Hepatocyte (in vitro differentiated cells): ENCODE measurements at regions not wholly inside any gene's neighbourhood (a gene's known extent, or its start where the extent isn't known, plus 50 kb on each side); places are given as distances from the start of the nearest gene placed in this dataset.

ENCODE experiments used
- DNase-seq: peaks from one replicate; pipeline ENCODE4 v3.0.0-alpha.2; 2016; ENCODE audit warnings: low spot score
- H2AFZ ChIP-seq: fragments of 200-600 bp; sonication (generic); 2 replicates; pipeline ENCODE4 v1.6.0; 2016; ENCODE audit warnings: antibody characterized with exemption, mild to moderate bottlenecking
- H3K27ac ChIP-seq: fragments of 200-600 bp; sonication (generic); 2 replicates; pipeline ENCODE4 v1.5.1; 2016; ENCODE audit warnings: mild to moderate bottlenecking
- H3K27me3 ChIP-seq: fragments of 200-600 bp; sonication (generic); 2 replicates; pipeline ENCODE4 v1.6.1; 2016
- H3K36me3 ChIP-seq: fragments of 200-600 bp; sonication (generic); replicated peaks from 2 replicates; pipeline ENCODE4 v1.5.1; 2016; ENCODE audit warnings: low read depth; ENCODE audit not compliant: insufficient read depth
- H3K4me1 ChIP-seq: fragments of 200-600 bp; sonication (generic); 2 replicates; pipeline ENCODE4 v1.5.1; 2016; ENCODE audit warnings: mild to moderate bottlenecking, moderate library complexity; ENCODE audit not compliant: insufficient read depth
- H3K4me2 ChIP-seq: fragments of 200-600 bp; sonication (generic); 2 replicates; pipeline ENCODE4 v1.6.0; 2016
- H3K4me3 ChIP-seq: fragments of 200-600 bp; sonication (generic); 2 replicates; pipeline ENCODE4 v1.5.1; 2016; ENCODE audit warnings: mild to moderate bottlenecking
- H3K79me2 ChIP-seq: fragments of 200-600 bp; sonication (generic); 2 replicates; pipeline ENCODE4 v1.6.0; 2017; ENCODE audit warnings: mild to moderate bottlenecking
- H3K9me2 ChIP-seq: fragments of 200-600 bp; sonication (generic); replicated peaks from 2 replicates; pipeline ENCODE4 v1.6.0; 2017; ENCODE audit warnings: mild to moderate bottlenecking; ENCODE audit not compliant: insufficient read depth
- H3K9me3 ChIP-seq: fragments of 200-600 bp; sonication (generic); 2 replicates; pipeline ENCODE4 v1.5.1; 2016; ENCODE audit warnings: low read depth, mild to moderate bottlenecking
- H4K20me1 ChIP-seq: fragments of 200-600 bp; sonication (generic); 2 replicates; pipeline ENCODE4 v1.6.0; 2016; ENCODE audit warnings: mild to moderate bottlenecking; ENCODE audit not compliant: insufficient read depth, poor library complexity, severe bottlenecking
- EZH2 ChIP-seq: fragments of 200-600 bp; sonication (generic); IDR thresholded peaks from 2 replicates; pipeline ENCODE4 v1.6.1; 2016; ENCODE audit warnings: antibody characterized with exemption, mild to moderate bottlenecking, borderline replicate concordance
- EZH2phosphoT487 ChIP-seq: fragments of 200-600 bp; sonication (generic); IDR thresholded peaks from one replicate; pipeline ENCODE4 v1.6.1; 2018; ENCODE audit warnings: antibody characterized with exemption, mild to moderate bottlenecking, low read depth, moderate library complexity; ENCODE audit not compliant: unreplicated experiment, severe bottlenecking
- WGBS: methylation state at CpG from one replicate; pipeline ENCODE4 v1.1.6; 2016; ENCODE audit warnings: low lambda C conversion rate; ENCODE audit errors: missing lambda C conversion rate; 5-methylcytosine and 5-hydroxymethylcytosine counted together
- TF ChIP-seq, protein P1 (sequence below): fragments of 200-600 bp; sonication (generic); IDR thresholded peaks from 2 replicates; pipeline ENCODE4 v1.5.1; 2016; ENCODE audit warnings: antibody characterized with exemption, mild to moderate bottlenecking; ENCODE audit not compliant: poor library complexity

- H3K36me3 ChIP-seq: no peaks in the 10 kb centered on the region
- H3K4me1 ChIP-seq: no peaks in the 10 kb centered on the region
- 56% methylated on average over 2 of the region's 2 CpGs for WGBS
- no peaks in the 10 kb centered on the region for H3K79me2 ChIP-seq
- no peaks in the 10 kb centered on the region for H3K9me2 ChIP-seq
- H3K9me3 ChIP-seq: peaks cover 7% of the 10 kb centered on the region
- no peak overlapping the region for H3K27ac ChIP-seq
- TF ChIP-seq, protein P1, sequence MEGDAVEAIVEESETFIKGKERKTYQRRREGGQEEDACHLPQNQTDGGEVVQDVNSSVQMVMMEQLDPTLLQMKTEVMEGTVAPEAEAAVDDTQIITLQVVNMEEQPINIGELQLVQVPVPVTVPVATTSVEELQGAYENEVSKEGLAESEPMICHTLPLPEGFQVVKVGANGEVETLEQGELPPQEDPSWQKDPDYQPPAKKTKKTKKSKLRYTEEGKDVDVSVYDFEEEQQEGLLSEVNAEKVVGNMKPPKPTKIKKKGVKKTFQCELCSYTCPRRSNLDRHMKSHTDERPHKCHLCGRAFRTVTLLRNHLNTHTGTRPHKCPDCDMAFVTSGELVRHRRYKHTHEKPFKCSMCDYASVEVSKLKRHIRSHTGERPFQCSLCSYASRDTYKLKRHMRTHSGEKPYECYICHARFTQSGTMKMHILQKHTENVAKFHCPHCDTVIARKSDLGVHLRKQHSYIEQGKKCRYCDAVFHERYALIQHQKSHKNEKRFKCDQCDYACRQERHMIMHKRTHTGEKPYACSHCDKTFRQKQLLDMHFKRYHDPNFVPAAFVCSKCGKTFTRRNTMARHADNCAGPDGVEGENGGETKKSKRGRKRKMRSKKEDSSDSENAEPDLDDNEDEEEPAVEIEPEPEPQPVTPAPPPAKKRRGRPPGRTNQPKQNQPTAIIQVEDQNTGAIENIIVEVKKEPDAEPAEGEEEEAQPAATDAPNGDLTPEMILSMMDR: no peak
- no peak for TF ChIP-seq EZH2
- no peak for TF ChIP-seq EZH2phosphoT487
- H2AFZ ChIP-seq: no peak overlapping the region
- no peaks in the 10 kb centered on the region for H3K27me3 ChIP-seq
- no peak overlapping the region for H3K4me2 ChIP-seq
- H4K20me1 ChIP-seq: no peaks in the 10 kb centered on the region
- H3K4me3 ChIP-seq: no peak overlapping the region
- no peak for DNase-seq
Observed at GRCh38 chr9:13478160-13478559, 198.7 kb upstream of the MPDZ start.

GRCh38 chr9:13470836-13471235, 191.3 kb upstream of the MPDZ start:
- Histone ChIP-seq H3K4me3 (no peak overlapping the region), H3K9me3 (peaks cover 4% of the 10 kb centered on the region), H3K36me3 (no peaks in the 10 kb centered on the region), H3K79me2 (no peaks in the 10 kb centered on the region), H2AFZ (no peak overlapping the region), H3K4me2 (no peak overlapping the region), H3K9me2 (no peaks in the 10 kb centered on the region), H3K27ac (no peak overlapping the region), H4K20me1 (no peaks in the 10 kb centered on the region), H3K4me1 (no peaks in the 10 kb centered on the region), H3K27me3 (no peaks in the 10 kb centered on the region)
- no peak for DNase-seq
- 86% methylated on average over 3 of the region's 3 CpGs for WGBS
- TF ChIP-seq EZH2phosphoT487 (no peak), EZH2 (no peak)
- TF ChIP-seq, protein P1: no peak

DNA sequence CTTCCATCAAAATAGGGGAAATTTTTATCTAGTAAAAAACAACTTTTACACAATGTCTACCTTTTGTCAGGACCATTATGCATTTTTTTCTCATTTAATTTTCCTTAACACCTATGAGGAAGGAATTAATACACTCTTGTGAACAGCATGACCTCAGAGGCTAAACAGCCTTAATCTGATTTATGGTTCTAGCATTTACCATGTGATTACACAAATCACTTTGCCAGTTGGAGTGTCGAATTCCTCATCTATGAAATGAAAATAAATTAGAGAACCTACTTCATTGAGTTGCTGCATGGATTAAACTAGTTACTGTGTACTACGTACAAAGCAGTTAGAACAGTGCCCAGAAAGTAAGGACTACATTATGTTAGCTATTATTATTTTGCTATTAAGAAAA, 187.7 kb upstream of the MPDZ start:
- 82% methylated on average over 2 of the region's 2 CpGs for WGBS

More for the DNA sequence above, 187.7 kb upstream of the MPDZ start:
- Histone ChIP-seq H3K4me2 (no peak overlapping the region), H3K4me3 (no peak overlapping the region), H4K20me1 (no peaks in the 10 kb centered on the region), H3K79me2 (no peaks in the 10 kb centered on the region), H3K27me3 (no peaks in the 10 kb centered on the region), H2AFZ (no peak overlapping the region), H3K9me2 (no peaks in the 10 kb centered on the region), H3K36me3 (no peaks in the 10 kb centered on the region), H3K27ac (no peak overlapping the region), H3K9me3 (no peaks in the 10 kb centered on the region), H3K4me1 (no peaks in the 10 kb centered on the region)
- TF ChIP-seq, protein P1: no peak
- no peak for TF ChIP-seq EZH2phosphoT487
- no peak for TF ChIP-seq EZH2
- no peak for DNase-seq
